DOHH2 (cell line): ENCODE measurements at regions not wholly inside any gene's neighbourhood (a gene's known extent, or its start where the extent isn't known, plus 50 kb on each side); places are given as distances from the start of the nearest gene placed in this dataset.

Experiments used
- CTCF ChIP-seq: fragments of 200-600 bp; sonication (generic); IDR thresholded peaks from one replicate; pipeline ENCODE4 v1.5.1; 2014; ENCODE audit warnings: antibody characterized with exemption, mild to moderate bottlenecking, low read depth, low read length; ENCODE audit not compliant: poor library complexity, severe bottlenecking
- EZH2phosphoT487 ChIP-seq: fragments of 200-600 bp; sonication (generic); IDR thresholded peaks from 2 replicates; pipeline ENCODE4 v1.6.1; 2017; ENCODE audit warnings: borderline replicate concordance, mild to moderate bottlenecking, antibody characterized with exemption, low read length, moderate library complexity, mixed read lengths

- no peak for TF ChIP-seq CTCF
- TF ChIP-seq EZH2phosphoT487 = no peak
These were observed 59.2 kb upstream of the DAB2IP start for GRCh38 chr9:121592265-121592664.
